Adrenal gland (tissue), 5 donors: ENCODE measurements at regions not wholly inside any gene's neighbourhood (a gene's known extent, or its start where the extent isn't known, plus 50 kb on each side); places are given as distances from the start of the nearest gene placed in this dataset.

Source experiments
- POLR2A ChIP-seq, 2 donors: fragments of 450-650 bp; IDR thresholded peaks; one replicate each; pipeline ENCODE4 v1.6.1; 2017; ENCODE audit warnings: antibody characterized with exemption in 2 of 2, mild to moderate bottlenecking in 2 of 2, moderate library complexity in 1 of 2
- TF ChIP-seq, protein P1 (sequence below), 6 experiments: fragments of 450-650 bp in 4 of 6; fragments of 200-600 bp in 2 of 6; sonication (generic) in 1 of 6; IDR thresholded peaks; 1 replicate in 5 of 6; 2 replicates in 1 of 6; pipeline versions ENCODE4 v1.5.1 to v1.8.0; 2016 to 2021; ENCODE audit warnings: antibody characterized with exemption in 6 of 6, mild to moderate bottlenecking in 2 of 6, moderate library complexity in 1 of 6
- donor health status: DM: no; HTN: no; CAD: no.

DNA sequence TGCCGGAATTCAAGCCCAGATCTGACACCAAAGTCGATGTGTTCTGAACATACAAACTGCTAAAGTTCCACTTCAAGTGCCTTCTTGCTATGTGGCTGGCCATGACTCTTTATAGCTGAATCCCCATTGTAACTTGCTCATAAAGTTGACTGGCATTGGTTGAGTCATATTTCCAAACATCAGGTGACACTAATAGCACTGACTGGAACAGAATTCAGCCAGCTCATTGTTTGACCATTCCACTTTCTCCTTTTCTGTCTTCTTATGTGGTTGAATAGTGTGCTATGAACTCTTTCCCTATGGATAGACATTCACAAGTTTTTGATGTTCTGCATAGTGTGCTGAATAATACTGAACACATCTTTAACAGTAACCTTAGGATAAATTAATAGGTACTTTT, 266.2 kb upstream of the ZFP64 start:
- TF ChIP-seq POLR2A (IDR thresholded peaks at IDR 0.05): no peak
- TF ChIP-seq, protein P1, sequence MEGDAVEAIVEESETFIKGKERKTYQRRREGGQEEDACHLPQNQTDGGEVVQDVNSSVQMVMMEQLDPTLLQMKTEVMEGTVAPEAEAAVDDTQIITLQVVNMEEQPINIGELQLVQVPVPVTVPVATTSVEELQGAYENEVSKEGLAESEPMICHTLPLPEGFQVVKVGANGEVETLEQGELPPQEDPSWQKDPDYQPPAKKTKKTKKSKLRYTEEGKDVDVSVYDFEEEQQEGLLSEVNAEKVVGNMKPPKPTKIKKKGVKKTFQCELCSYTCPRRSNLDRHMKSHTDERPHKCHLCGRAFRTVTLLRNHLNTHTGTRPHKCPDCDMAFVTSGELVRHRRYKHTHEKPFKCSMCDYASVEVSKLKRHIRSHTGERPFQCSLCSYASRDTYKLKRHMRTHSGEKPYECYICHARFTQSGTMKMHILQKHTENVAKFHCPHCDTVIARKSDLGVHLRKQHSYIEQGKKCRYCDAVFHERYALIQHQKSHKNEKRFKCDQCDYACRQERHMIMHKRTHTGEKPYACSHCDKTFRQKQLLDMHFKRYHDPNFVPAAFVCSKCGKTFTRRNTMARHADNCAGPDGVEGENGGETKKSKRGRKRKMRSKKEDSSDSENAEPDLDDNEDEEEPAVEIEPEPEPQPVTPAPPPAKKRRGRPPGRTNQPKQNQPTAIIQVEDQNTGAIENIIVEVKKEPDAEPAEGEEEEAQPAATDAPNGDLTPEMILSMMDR (IDR thresholded peaks at IDR 0.05): no peak
